ENCODE measurements at regions not wholly inside any gene's neighbourhood (a gene's known extent, or its start where the extent isn't known, plus 50 kb on each side); places are given as distances from the start of the nearest gene placed in this dataset.

DNA sequence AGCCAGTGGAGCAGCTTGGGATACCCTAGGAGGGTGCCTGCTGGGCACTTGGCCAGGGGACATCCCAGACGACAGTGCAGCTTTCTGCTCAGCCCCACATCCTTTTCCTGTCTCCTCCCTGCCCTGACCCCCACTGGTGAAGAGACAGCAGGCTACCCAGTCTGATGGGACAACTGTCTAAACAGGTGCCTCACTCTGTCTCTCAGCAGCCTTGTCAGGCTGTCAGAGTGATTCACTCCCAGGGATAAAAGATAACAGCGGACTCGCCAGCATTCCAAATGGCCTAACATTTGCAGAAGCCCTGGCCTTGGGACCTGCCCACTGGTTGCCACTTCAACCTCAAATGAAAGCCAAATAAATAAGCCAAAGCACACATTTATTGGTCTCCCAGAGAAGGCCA is 318.6 kb upstream of the PLET1 start:
- no peaks in the 10 kb centered on the region for H3K9me2 ChIP-seq (ENCODE audit: insufficient read depth)
- H3K27me3 ChIP-seq (ENCODE audit: insufficient read depth, low read length) = no peaks in the 10 kb centered on the region
- H3K27ac ChIP-seq (ENCODE audit: low read depth, low read length) = no peak overlapping the region
- no peak for TF ChIP-seq TCF7L2 (IDR thresholded peaks at IDR 0.05; ENCODE audit: borderline replicate concordance, extremely low read depth, insufficient read depth, insufficient read length)
- TF ChIP-seq EGR1 (IDR thresholded peaks at IDR 0.05; ENCODE audit: low read depth) = no peak
- TF ChIP-seq, protein P1, sequence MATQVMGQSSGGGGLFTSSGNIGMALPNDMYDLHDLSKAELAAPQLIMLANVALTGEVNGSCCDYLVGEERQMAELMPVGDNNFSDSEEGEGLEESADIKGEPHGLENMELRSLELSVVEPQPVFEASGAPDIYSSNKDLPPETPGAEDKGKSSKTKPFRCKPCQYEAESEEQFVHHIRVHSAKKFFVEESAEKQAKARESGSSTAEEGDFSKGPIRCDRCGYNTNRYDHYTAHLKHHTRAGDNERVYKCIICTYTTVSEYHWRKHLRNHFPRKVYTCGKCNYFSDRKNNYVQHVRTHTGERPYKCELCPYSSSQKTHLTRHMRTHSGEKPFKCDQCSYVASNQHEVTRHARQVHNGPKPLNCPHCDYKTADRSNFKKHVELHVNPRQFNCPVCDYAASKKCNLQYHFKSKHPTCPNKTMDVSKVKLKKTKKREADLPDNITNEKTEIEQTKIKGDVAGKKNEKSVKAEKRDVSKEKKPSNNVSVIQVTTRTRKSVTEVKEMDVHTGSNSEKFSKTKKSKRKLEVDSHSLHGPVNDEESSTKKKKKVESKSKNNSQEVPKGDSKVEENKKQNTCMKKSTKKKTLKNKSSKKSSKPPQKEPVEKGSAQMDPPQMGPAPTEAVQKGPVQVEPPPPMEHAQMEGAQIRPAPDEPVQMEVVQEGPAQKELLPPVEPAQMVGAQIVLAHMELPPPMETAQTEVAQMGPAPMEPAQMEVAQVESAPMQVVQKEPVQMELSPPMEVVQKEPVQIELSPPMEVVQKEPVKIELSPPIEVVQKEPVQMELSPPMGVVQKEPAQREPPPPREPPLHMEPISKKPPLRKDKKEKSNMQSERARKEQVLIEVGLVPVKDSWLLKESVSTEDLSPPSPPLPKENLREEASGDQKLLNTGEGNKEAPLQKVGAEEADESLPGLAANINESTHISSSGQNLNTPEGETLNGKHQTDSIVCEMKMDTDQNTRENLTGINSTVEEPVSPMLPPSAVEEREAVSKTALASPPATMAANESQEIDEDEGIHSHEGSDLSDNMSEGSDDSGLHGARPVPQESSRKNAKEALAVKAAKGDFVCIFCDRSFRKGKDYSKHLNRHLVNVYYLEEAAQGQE (IDR thresholded peaks at IDR 0.05; ENCODE audit: low read depth) = no peak
- no peak for TF ChIP-seq RAD21 (IDR thresholded peaks at IDR 0.05; ENCODE audit: low read depth)
- TF ChIP-seq, protein P2, sequence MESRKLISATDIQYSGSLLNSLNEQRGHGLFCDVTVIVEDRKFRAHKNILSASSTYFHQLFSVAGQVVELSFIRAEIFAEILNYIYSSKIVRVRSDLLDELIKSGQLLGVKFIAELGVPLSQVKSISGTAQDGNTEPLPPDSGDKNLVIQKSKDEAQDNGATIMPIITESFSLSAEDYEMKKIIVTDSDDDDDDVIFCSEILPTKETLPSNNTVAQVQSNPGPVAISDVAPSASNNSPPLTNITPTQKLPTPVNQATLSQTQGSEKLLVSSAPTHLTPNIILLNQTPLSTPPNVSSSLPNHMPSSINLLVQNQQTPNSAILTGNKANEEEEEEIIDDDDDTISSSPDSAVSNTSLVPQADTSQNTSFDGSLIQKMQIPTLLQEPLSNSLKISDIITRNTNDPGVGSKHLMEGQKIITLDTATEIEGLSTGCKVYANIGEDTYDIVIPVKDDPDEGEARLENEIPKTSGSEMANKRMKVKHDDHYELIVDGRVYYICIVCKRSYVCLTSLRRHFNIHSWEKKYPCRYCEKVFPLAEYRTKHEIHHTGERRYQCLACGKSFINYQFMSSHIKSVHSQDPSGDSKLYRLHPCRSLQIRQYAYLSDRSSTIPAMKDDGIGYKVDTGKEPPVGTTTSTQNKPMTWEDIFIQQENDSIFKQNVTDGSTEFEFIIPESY (IDR thresholded peaks at IDR 0.05; ENCODE audit: extremely low read depth, insufficient replicate concordance, low read length) = no peak
- no peak for TF ChIP-seq ZNF274 (IDR thresholded peaks at IDR 0.05; ENCODE audit: low read depth, low read length)
- no peak for TF ChIP-seq CEBPB (IDR thresholded peaks at IDR 0.05; ENCODE audit: low read depth)
- no peak for TF ChIP-seq CBX3 (IDR thresholded peaks at IDR 0.05; ENCODE audit: low read depth)
- no peak for TF ChIP-seq EZH2 (IDR thresholded peaks at IDR 0.05)
- no peak for TF ChIP-seq EZH2phosphoT487 (IDR thresholded peaks at IDR 0.05; ENCODE audit: borderline replicate concordance)
- DNase-seq (ENCODE audit: low read depth, low spot score) (no peak), ATAC-seq (no peak)
- H3K4me2 ChIP-seq (ENCODE audit: low read length) = no peak overlapping the region
- intact Hi-C loops (cut with micrococcal nuclease) = no loop called here
- H4K20me1 ChIP-seq (ENCODE audit: insufficient read depth) = no peaks in the 10 kb centered on the region
- no peak overlapping the region for H3K9ac ChIP-seq (ENCODE audit: low read length)
- H3K79me2 ChIP-seq (ENCODE audit: insufficient read depth, low read length) = no peaks in the 10 kb centered on the region
- ChIA-PET POLR2A (no interaction called here), RAD21 (ENCODE audit: low non-redundant PET in 1 of 2, low total read pairs in 2 of 2, uncharacterized antibody in 2 of 2, unreplicated experiment in 2 of 2) (no interaction called here), CTCF (interaction anchor here (1.5 kb wide), 1 partner anchor 9 kb away, joined by 5 read pairs; no protein-coding TSS in a partner anchor)
- no peak overlapping the region for H3K4me3 ChIP-seq (replicated peaks in 1 of 2; ENCODE audit: low read depth in 1 of 2, low read length in 2 of 2)
- no peaks in the 10 kb centered on the region for H3K9me3 ChIP-seq (ENCODE audit: control insufficient read depth in 1 of 2, insufficient read depth in 1 of 2, low read depth in 1 of 2, low read length in 2 of 2)
- H2AFZ ChIP-seq (ENCODE audit: low read depth, low read length, poor library complexity, severe bottlenecking) = no peak overlapping the region
- no peaks in the 10 kb centered on the region for H3K36me3 ChIP-seq (ENCODE audit: control insufficient read depth in 1 of 2, insufficient read depth in 2 of 2, low read length in 2 of 2)
- no TSS peak for BruUV-seq (replicated peaks)
- no peaks in the 10 kb centered on the region for H3K4me1 ChIP-seq (ENCODE audit: control insufficient read depth in 1 of 2, insufficient read depth in 2 of 2, low read length in 2 of 2)

All from HCT116 (cell line).